ENCODE measurements at regions not wholly inside any gene's neighbourhood (a gene's known extent, or its start where the extent isn't known, plus 50 kb on each side); places are given as distances from the start of the nearest gene placed in this dataset.
"Not testable (repeated sequence)": the region's sequence is repeated elsewhere in the genome, so short reads cannot be mapped to it uniquely, and the experiment has no call there.

DNA sequence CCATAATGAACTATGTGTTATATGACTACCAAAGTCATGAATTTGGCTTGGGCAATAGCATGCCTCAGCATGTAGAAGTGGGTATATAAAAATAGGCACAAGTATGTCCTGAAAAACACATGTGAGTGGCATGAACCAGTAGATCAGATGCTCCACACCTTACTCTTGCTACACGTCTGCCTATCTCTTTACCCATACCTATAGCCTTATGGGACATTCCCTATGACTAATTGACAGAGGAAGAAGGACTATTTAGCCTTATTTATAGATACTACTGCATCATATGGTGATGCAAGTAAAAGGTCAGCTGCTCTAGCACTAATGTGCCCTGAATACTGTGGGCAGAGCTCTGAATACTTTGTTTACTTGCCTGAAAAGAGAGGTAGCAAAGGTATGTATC lies 81.0 kb upstream of the ZPLD1 start:
- no peak for DNase-seq

DNA sequence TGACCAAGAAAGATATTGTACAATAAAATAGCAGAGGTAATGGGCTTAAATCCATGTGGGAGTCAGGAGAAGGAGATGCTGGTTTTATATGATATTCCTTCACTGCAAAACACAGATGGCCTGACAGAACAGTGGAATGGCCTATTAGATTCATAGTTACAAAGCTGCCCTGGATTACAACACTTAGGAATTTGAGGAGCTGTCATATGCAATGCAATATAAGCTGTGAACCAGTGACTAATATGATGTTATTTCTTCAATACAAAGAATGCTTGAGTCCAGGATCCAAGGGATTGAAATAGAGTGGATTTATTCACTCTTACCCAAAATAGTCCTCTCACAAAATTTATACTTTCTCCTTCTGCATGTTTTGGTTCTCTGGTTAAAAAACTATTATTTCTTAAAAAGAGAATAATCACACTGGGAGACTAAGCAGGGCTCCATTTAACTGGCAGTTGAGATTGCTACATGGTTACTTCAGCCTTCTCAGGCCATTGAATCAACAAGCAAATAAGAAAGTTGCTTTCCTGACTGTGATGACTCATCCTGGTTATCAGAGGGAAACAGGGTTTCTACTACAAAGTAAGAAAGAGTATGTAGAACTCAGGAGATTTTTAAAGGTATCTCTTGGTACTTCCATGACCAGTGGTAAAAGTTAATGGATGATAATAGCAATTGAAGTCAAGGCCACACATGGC lies 79.8 kb upstream of the ZPLD1 start:
- peak; percentile 51 for DNase-seq

DNA sequence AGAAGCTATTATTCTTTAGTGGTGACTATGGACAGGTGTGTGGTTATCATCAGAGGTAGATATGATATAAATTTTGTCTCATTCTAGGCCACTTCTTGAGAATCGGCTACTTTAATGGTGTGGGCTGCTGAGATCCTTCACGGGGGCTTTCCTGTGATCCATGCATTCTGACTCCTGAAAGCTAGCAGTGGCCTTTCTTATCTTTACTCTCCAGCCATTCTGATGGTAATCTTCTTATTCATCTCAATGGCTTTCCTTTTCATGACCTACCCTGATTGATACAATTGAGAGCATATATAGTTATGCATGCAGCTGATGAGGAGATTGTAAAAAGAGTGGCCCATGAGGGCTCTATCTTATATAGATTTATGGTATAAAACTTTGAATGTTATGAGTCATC lies 78.3 kb upstream of the ZPLD1 start:
- DNase-seq, result no peak

DNA sequence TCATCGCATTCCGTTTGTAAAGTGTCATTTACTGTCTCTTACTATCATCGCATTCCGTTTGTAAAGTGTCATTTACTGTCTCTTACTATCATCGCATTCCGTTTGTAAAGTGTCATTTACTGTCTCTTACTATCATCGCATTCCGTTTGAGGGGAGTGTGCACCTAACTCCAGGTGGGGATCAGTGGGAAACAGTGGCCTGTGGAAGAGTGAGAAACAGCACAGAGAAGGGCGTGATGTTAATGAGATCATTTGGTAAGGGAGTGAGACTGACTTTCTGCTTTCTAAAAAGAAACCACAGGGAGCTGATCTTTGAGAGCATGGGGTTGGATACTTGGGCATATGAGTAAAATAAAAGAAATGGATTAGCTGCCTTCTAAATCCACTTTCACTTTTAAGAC lies 77.5 kb upstream of the ZPLD1 start:
- DNase-seq, result not testable (repeated sequence)

DNA sequence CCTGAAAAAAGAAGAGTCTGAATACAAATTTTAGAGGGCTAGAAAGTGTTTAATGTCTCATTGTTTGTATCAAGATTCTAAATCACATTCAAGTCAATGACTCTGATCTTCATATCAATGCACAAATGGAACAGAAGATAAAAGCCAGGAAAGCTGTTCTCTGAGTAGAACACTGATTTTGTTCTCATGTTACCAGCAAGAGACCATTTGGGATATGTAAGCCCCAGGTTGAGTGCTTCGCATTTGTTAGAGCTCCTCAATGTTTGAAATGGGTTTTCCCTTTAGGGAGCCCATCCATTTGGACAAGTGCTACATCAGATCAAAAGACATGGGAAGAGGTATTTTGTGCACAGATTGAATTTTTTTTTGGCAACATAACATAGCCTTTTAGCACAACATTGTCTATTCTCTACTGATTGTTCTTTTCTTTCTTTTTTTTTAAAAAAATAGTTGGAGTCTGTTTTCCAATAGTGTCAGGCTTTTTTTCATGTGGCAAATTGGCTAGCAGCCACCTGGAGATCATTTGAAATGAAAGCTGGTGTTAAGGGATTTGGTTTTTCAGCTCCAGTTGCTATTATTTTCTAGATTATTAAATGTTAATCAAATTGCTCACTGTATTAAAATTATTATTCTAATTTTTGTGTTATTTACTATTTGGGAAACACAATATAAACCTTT lies 74.5 kb upstream of the ZPLD1 start:
- DNase-seq, result no peak

DNA sequence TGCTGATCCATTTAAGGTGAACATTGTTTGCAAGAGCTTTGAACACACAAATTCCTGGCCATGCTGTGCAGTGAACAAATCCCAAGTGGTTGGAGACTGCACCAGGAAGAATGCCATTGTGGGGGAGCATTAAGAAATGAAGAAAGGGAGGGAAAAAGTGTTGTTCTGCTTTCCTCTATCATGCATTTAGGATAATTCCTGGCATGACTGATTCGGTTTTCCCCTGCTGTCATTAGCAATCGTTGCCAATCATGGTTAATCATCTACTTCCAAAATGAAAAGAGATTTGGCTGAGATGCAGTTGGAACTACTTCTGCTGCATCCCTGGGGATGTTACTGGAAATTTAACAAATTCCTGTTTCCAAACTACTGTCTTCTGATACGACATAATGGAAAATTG lies 73.7 kb upstream of the ZPLD1 start:
- no peak for DNase-seq

DNA sequence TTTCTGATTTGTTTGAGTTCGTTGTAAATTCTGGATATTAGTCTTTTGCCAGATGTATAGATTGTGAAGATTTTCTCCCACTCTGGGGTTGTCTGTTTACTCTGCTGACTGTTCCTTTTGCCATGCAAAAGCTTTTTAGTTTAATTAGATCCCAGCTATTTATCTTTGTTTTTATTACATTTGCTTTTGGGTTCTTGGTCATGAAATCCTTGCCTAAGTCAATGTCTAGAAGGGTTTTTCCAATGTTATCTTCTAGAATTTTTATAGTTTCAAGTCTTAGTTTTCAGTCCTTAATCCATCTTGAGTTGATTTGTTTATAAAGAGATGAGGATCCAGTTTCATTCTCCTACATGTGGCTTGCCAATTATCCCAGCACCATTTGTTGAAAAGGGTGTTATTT lies 68.7 kb upstream of the ZPLD1 start:
- DNase-seq, result not testable (repeated sequence)

DNA sequence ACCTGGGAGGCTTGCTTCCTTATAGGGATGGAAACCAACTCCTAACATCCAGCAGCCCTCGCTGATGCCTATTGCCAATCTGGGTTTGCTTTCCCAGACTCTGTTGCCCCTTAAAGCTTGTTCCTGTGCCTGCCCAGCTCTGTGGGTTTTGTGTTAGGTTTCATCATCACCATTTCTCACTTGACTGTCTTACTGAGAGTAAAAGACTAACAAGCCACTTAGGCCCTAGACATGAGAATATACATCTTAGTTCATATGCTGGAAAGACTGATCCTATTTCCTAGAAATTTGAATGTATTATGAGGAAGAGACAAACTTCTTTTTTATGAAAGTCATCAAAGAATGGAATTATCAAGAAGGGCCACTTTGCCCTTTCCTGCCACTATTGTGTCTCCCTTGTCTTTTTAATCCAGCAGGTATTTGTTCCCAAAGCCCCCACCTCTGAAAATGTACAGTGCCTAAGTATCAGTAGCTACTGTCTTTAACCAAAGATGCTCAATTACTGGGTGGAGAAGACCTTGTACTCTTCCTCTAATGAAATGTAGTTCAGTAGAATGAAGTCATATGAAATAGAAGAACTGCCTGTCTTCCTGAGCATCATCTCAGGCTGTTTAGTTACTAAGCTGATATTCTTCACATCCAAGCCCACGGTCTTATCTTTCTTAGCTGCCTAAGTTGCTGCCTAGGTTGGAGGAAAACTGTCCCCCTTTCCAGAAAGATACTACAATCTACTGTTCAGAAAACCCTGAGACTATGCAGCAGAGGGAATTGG lies 59.8 kb upstream of the ZPLD1 start:
- DNase-seq, result no peak

DNA sequence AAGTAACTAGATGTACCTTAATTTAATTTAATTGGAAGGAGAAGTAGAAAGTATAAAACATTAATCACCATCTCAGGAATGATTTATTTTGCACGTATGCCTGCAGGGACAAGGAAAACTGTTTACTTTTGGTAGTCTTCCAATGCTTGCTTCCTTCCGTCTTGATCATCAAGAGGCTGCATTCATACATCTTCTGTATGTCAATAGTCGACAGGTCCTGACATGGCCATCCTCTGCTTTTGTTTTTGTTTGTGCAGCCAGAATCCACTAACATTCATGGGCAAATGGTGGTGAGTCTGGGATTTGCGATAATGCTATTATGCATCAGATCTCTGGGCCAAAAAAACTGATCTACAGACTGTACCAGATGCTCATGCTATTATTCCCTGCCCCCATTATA lies 56.6 kb upstream of the ZPLD1 start:
- no peak for DNase-seq

DNA sequence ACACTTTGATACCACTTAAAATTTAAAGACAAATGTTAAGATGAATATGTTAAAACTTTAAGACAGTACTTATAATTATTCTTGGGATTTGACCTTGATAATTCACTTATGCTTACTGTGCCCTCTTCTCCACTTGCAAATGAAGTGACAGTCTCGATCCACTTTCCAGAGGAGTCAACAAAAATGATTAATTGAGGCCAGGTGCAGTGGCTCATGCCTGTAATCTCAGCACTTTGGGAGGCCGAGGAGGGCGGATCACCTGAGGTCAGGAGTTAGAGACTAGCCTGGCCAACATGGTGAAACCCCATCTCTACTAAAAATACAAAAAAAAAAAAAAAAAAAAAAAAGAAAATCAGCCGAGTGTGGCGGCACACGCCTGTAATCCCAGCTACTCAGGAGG lies 52.6 kb upstream of the ZPLD1 start:
- DNase-seq, result not testable (repeated sequence)
